Dermis blood vessel endothelial cell (primary cell): ENCODE measurements at regions not wholly inside any gene's neighbourhood (a gene's known extent, or its start where the extent isn't known, plus 50 kb on each side); places are given as distances from the start of the nearest gene placed in this dataset.

Experiments
- DNase-seq: peaks from one replicate; pipeline ENCODE4 v3.0.0; 2010

- DNase-seq, result no peak
Observed at GRCh38 chr9:515665-516064, 301.0 kb downstream of the DOCK8 start.

DNA sequence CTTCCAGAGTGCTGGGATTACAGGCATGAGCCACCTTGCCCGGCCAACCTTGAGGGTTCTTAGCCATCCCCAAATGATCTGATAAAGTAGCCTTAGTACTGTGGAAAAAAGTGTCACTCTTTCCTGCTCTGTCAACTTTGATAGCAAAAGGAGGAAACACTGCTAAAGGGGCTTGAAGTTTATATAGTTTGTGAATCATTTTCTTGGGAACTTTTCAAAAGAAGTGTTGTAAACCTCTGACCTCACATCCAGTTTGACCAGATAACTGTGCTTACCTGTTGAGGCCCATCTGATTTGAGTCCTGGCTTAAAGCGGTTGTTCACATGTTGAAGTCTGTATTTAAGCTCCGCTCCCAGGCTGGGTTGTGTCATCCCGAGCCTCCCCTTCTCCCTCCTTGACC lies 303.3 kb downstream of the DOCK8 start:
- no peak for DNase-seq

GRCh38 chr9:518540-518939 lies 303.9 kb downstream of the DOCK8 start:
- DNase-seq, result no peak

DNA sequence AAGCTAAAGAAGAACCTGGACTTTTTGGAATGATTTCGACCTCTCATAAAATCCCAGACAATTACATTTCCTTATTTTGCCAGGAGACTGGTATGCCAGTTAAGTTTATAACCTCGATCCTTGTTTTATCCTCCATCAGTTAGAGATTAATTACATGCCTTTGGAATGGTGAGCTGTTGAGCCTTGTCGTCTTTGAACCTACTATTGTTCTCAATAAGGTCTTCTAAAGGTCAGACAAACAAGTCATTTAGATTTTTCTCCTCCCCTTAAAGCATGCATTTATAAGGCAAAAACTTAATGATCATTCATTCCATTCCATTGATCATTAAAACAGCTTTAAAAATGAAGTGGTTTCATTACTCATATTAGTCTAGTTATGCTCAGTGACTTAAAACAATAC lies 304.9 kb downstream of the DOCK8 start:
- no peak for DNase-seq

- no peak for DNase-seq
Observed at GRCh38 chr9:520302-520701, 305.6 kb downstream of the DOCK8 start.

DNA sequence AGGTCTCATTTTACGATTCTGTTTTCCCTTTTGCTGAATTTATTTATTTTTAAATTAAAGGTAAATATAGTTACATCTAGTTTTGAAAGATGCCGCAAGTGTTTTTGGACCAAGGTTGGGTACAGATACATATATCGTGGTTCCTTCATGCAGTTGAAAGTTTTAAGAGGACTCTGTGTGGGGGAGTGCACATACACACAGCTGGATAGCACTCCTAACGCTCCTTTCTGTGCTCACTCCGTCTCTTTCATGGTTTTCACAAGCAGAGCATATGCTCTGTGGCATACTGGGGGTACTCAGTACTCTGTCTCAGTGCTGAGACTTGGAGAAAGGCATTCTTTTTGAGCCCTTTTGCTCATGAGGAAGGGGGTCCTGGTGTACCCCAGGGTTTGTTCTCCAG lies 307.5 kb downstream of the DOCK8 start:
- DNase-seq, result no peak

GRCh38 chr9:522658-523057 lies 308.0 kb downstream of the DOCK8 start:
- no peak for DNase-seq

DNA sequence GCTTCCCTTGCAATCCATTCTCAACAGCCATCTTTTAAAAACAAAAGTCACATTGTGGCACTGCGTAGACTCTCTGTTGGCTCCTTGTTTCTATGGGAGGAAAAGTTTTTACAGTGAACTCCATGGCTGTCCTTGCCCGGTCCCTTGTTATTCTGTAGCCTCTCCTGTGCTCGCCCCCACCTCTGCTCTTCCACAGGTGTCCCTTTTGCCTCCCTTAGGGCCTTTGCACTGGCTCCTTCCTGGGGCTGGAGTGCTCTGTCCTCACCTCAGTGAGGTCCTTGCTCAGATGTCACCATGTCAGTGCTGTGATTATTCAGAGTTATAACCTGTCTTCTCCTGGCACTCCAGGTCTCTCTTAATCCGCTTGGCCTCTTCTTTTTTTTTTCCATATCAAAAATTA lies 308.8 kb downstream of the DOCK8 start:
- no peak for DNase-seq

DNA sequence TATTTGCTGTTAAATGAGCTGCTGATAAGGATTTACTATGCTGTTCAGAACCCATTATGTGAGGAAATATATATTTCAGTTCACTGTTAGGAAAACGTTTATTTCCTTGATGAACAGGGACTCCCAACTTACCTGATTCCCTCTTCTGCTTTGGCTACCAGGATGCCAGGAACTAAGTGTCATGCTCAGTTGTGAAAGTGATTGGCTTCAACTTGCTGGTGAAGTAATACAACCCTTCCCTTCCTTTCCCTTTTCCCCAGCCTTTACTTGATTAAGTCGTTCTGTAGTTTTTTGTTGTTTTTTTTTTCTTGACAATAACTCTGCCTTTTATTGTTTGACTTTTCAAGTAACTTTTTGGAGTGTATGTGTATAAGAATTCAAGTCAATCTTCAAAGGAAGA lies 309.3 kb downstream of the DOCK8 start:
- DNase-seq, result no peak

- DNase-seq, result no peak
Observed at GRCh38 chr9:526904-527591, 312.4 kb downstream of the DOCK8 start.

- no peak for DNase-seq
Observed at GRCh38 chr9:529731-530130, 311.8 kb upstream of the DMRT1 start.

GRCh38 chr9:530681-531080 lies 310.8 kb upstream of the DMRT1 start:
- no peak for DNase-seq

- no peak for DNase-seq
Observed at GRCh38 chr9:532707-533106, 308.8 kb upstream of the DMRT1 start.

GRCh38 chr9:534886-535285 lies 306.6 kb upstream of the DMRT1 start:
- DNase-seq, result no peak

DNA sequence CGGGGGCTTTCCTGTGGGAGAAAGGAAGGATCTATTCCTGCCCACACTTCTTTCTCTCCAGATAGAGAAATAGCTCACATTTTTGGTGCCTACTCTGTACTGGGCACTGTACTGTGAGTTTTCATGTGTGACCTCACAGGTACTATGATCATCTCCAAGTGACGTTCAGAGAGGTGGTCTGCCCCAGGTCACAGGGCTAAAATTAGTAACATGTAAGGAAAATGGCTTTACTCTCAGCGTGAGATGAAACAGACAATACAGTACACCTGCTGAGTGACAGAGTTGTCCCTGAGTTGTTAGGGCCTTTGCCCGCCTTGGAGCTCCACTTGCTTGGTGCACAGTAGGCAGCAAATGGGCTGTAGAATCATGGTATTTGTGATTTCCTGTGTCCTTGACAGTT lies 306.1 kb upstream of the DMRT1 start:
- DNase-seq, result no peak

- DNase-seq, result no peak
Observed at GRCh38 chr9:536597-537511, 304.6 kb upstream of the DMRT1 start.

DNA sequence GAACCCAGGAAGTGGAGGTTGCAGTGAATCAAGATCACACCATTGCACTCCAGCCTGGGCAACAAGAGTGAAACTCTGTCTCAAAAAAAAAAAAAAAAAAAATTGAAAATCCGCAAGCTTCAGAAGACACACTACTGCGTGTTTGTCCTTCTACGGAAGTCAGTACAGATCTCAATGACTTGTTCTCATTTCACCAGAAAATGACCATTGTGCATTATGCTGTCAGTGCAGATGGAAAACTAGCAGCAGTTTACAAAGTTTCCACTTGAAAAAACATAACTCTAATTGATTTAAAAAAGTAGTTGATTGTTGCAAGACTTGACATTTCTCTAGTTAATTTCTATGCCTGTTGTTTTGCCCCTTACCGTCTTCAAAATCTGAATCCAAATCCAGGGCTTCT lies 298.0 kb upstream of the DMRT1 start:
- DNase-seq, result no peak

- no peak for DNase-seq
Observed at GRCh38 chr9:545480-545879, 296.0 kb upstream of the DMRT1 start.

DNA sequence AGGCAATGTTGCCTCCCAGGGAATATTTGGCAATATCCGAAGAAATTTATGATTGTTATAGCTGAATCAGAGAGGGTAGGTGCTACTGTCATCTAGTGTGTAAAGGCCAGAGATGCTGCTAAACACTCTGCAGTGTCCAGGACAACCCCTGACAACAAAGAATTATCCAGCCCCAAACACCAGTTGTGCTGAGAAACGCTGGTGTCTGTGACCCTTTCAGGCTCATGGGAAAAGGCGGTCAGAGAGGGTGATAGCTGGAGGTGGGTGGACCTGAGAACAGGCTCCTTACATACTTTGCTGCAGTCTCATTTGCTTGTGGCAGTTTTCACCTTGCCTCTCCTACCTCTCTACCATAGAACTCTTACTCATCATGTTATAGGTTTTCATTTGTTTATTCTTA lies 295.3 kb upstream of the DMRT1 start:
- DNase-seq, result no peak

DNA sequence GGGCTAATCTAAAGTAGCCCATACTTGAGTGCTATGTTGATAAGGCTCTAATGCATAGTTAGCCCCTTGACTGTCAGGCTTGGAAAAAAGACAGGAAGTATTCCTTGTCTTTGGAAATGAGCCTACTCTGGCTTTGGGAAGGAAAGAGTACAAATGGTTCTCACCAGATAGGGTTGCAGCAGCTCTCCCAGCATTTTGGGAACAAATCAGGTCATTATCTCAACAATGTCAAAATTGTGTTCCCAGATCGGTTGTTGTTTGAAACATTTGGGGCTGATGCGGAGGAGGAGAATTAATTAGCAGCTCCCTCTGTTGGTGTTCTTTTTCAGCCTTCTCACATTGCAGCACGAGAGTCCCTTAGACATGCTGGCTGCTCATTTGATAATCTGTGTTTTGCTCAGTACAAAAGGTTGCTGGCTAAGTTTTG lies 294.7 kb upstream of the DMRT1 start:
- peak; percentile 11 for DNase-seq

GRCh38 chr9:547314-547713 lies 294.2 kb upstream of the DMRT1 start:
- no peak for DNase-seq

GRCh38 chr9:549455-549997 lies 292.0 kb upstream of the DMRT1 start:
- DNase-seq, result no peak

DNA sequence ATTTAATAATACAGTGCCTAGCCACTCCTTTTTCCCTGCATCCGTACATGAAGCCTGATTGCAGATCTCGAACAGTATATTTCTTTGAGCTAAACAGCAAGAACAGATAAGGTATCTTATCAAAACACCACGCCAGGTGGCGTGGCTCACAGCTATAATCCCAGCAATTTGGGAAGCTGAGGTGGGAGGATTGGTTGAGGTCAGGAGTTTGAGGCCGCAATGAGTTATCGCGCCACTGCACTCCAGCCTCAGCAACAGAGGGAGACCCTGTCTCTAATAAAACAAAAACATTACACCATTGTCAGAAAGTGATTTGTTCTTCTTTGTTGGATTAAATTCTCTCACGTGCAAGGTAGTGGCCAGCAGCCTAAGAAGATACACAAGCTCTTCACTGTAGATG lies 291.2 kb upstream of the DMRT1 start:
- no peak for DNase-seq
